HCT116 (cell line): ENCODE measurements at regions not wholly inside any gene's neighbourhood (a gene's known extent, or its start where the extent isn't known, plus 50 kb on each side); places are given as distances from the start of the nearest gene placed in this dataset.

ENCODE experiments used
- ATAC-seq: fragments of 200-7000 bp; cut with Tn5 transposase; 2 replicates; pipeline ENCODE4 v1.9.1; 2020; ENCODE audit warnings: mild to moderate bottlenecking, moderate library complexity
- BruUV-seq: library from RNA; stranded (reverse); fragments of 400-500 nt; replicated peaks from 2 replicates; lab custom pipeline; 2021; lab: Mats Ljungman, UMichigan
- CTCF ChIA-PET: fragments of 300-600 bp; sonication (Branson Sonifier 250); formaldehyde crosslinking; loops from one replicate; lab custom pipeline; 2021; ENCODE audit warnings: antibody characterized with exemption; lab: Charles Lee
- POLR2A ChIA-PET: fragments of 300-600, 350-600 bp; sonication (Branson Sonifier 250); formaldehyde crosslinking; loops from one replicate; lab custom pipeline; 2021; ENCODE audit warnings: antibody characterized with exemption; lab: Charles Lee
- RAD21 ChIA-PET, 2 experiments: fragments of 300-600 bp; sonication (Branson Sonifier 250); formaldehyde crosslinking; loops; one replicate each; lab custom pipeline; 2023; ENCODE audit warnings: low total read pairs in 2 of 2; ENCODE audit not compliant: uncharacterized antibody in 2 of 2, unreplicated experiment in 2 of 2, low non-redundant PET in 1 of 2; lab: Charles Lee
- DNase-seq: peaks from one replicate; pipeline ENCODE4 v3.0.0-alpha.2; 2010; ENCODE audit warnings: low read depth, low spot score
- H2AFZ ChIP-seq: fragments of 200-600 bp; shearing (Covaris generic), sonication (generic); 2 replicates; pipeline ENCODE4 v1.6.1; 2017; ENCODE audit warnings: low read depth, mixed run types, mixed read lengths, antibody characterized with exemption, low read length; ENCODE audit not compliant: poor library complexity, severe bottlenecking
- H3K27ac ChIP-seq: 2 replicates; pipeline ENCODE4 v1.5.1; 2012; ENCODE audit warnings: low read depth, low read length
- H3K27me3 ChIP-seq: fragments of 200-600 bp; sonication (generic); 2 replicates; pipeline ENCODE4 v1.6.1; 2016; ENCODE audit warnings: mixed run types, low read length, mixed read lengths; ENCODE audit not compliant: insufficient read depth
- H3K36me3 ChIP-seq, 2 experiments: fragments of 200-500 bp in 1 of 2; fragments of 200-600 bp in 1 of 2; sonication (Bioruptor generic) in 1 of 2; sonication (generic) in 1 of 2; 2 replicates each; pipeline versions ENCODE4 v1.5.1 to v1.6.1; 2014 to 2016; ENCODE audit warnings: low read length in 2 of 2, inconsistent platforms in 1 of 2, mixed read lengths in 1 of 2, mixed run types in 1 of 2; ENCODE audit not compliant: insufficient read depth in 2 of 2, control insufficient read depth in 1 of 2
- H3K4me1 ChIP-seq, 2 experiments: fragments of 200-600 bp in 1 of 2; sonication (generic) in 1 of 2; 2 replicates each; pipeline versions ENCODE4 v1.5.1 to v1.6.1; 2012 to 2017; ENCODE audit warnings: low read length in 2 of 2, inconsistent platforms in 1 of 2, mild to moderate bottlenecking in 1 of 2, mixed read lengths in 1 of 2, mixed run types in 1 of 2, moderate library complexity in 1 of 2; ENCODE audit not compliant: insufficient read depth in 2 of 2, control insufficient read depth in 1 of 2
- H3K4me2 ChIP-seq: fragments of 200-600 bp; sonication (generic); 2 replicates; pipeline ENCODE4 v1.6.1; 2017; ENCODE audit warnings: mixed run types, low read length, mixed read lengths
- H3K4me3 ChIP-seq, 2 experiments: fragments of 200-600 bp in 1 of 2; sonication (generic) in 1 of 2; replicated peaks in 1 of 2; 2 replicates each; pipeline ENCODE4 v1.5.1; 2011 to 2016; ENCODE audit warnings: low read length in 2 of 2, control low read depth in 1 of 2, low read depth in 1 of 2, mild to moderate bottlenecking in 1 of 2, mixed read lengths in 1 of 2, mixed run types in 1 of 2
- H3K79me2 ChIP-seq: fragments of 200-600 bp; sonication (generic); 2 replicates; pipeline ENCODE4 v1.6.1; 2017; ENCODE audit warnings: mild to moderate bottlenecking, mixed run types, low read length, moderate library complexity, mixed read lengths; ENCODE audit not compliant: insufficient read depth
- H3K9ac ChIP-seq: fragments of 200-600 bp; sonication (generic); 2 replicates; pipeline ENCODE4 v1.6.1; 2016; ENCODE audit warnings: low read length, mixed read lengths
- H3K9me2 ChIP-seq: fragments of 200-600 bp; sonication (generic), shearing (Covaris generic); 2 replicates; pipeline ENCODE4 v1.6.1; 2017; ENCODE audit warnings: mixed run types, mild to moderate bottlenecking, moderate library complexity; ENCODE audit not compliant: insufficient read depth
- H3K9me3 ChIP-seq, 2 experiments: fragments of 200-500 bp in 1 of 2; fragments of 200-600 bp in 1 of 2; sonication (Bioruptor generic) in 1 of 2; sonication (generic) in 1 of 2; 2 replicates each; pipeline ENCODE4 v1.6.1; 2014 to 2017; ENCODE audit warnings: low read length in 2 of 2, mixed read lengths in 2 of 2, inconsistent platforms in 1 of 2, low read depth in 1 of 2, mild to moderate bottlenecking in 1 of 2, mixed run types in 1 of 2, moderate library complexity in 1 of 2; ENCODE audit not compliant: control insufficient read depth in 1 of 2, insufficient read depth in 1 of 2
- H4K20me1 ChIP-seq: fragments of 200-600 bp; sonication (generic), shearing (Covaris generic); 2 replicates; pipeline ENCODE4 v1.6.1; 2017; ENCODE audit warnings: mixed run types, mild to moderate bottlenecking, moderate library complexity; ENCODE audit not compliant: insufficient read depth
- CBX3 ChIP-seq: IDR thresholded peaks from 2 replicates; pipeline ENCODE4 v1.6.1; 2012; ENCODE audit warnings: low read depth
- EGR1 ChIP-seq: IDR thresholded peaks from 2 replicates; pipeline ENCODE4 v1.6.1; 2012; ENCODE audit warnings: low read depth
- EZH2 ChIP-seq: fragments of 200-600 bp; sonication (generic); IDR thresholded peaks from 2 replicates; pipeline ENCODE4 v1.6.1; 2017; ENCODE audit warnings: antibody characterized with exemption, mixed run types
- FOSL1 ChIP-seq: IDR thresholded peaks from 2 replicates; pipeline ENCODE4 v1.6.1; 2012; ENCODE audit warnings: low read depth
- POLR2A ChIP-seq: IDR thresholded peaks from 2 replicates; pipeline ENCODE4 v1.7.0; 2011; ENCODE audit warnings: borderline replicate concordance; ENCODE audit not compliant: insufficient read depth, insufficient read length; ENCODE audit errors: extremely low read depth
- RAD21 ChIP-seq: IDR thresholded peaks from 2 replicates; pipeline ENCODE4 v1.6.1; 2012; ENCODE audit warnings: low read depth, mild to moderate bottlenecking
- SIN3A ChIP-seq: IDR thresholded peaks from 2 replicates; pipeline ENCODE4 v1.6.1; 2012; ENCODE audit warnings: low read depth
- TCF7L2 ChIP-seq: IDR thresholded peaks from 2 replicates; pipeline ENCODE4 v1.7.0; 2011; ENCODE audit warnings: borderline replicate concordance, inconsistent platforms; ENCODE audit not compliant: insufficient read depth, insufficient read length; ENCODE audit errors: extremely low read depth
- ZFX ChIP-seq: fragments of 450-650 bp; IDR thresholded peaks from 2 replicates; pipeline ENCODE4 v1.6.1; 2017
- intact Hi-C: fragments of 100-400 bp; cut with micrococcal nuclease; formaldehyde crosslinking; loops from 2 replicates; pipeline ENCODE4 v1.10.0; 2022
- TF ChIP-seq, protein P1 (sequence below), 3 experiments: fragments of 200-600 bp in 1 of 3; sonication (generic) in 1 of 3; IDR thresholded peaks in 2 of 3; conservative IDR thresholded peaks in 1 of 3; 2 replicates each; pipeline ENCODE4 v1.5.1; 2012 to 2017; ENCODE audit warnings: low read depth in 2 of 3, low read length in 2 of 3, antibody characterized with exemption in 1 of 3, borderline replicate concordance in 1 of 3, control low read depth in 1 of 3, mild to moderate bottlenecking in 1 of 3, mixed read lengths in 1 of 3, mixed run types in 1 of 3, moderate library complexity in 1 of 3; ENCODE audit not compliant: insufficient read depth in 1 of 3
- TF ChIP-seq, protein P2 (sequence below): IDR thresholded peaks from 2 replicates; pipeline ENCODE4 v1.6.1; 2012
- TF ChIP-seq, protein P3 (sequence below): IDR thresholded peaks from 2 replicates; pipeline ENCODE4 v1.6.1; 2012

DNA sequence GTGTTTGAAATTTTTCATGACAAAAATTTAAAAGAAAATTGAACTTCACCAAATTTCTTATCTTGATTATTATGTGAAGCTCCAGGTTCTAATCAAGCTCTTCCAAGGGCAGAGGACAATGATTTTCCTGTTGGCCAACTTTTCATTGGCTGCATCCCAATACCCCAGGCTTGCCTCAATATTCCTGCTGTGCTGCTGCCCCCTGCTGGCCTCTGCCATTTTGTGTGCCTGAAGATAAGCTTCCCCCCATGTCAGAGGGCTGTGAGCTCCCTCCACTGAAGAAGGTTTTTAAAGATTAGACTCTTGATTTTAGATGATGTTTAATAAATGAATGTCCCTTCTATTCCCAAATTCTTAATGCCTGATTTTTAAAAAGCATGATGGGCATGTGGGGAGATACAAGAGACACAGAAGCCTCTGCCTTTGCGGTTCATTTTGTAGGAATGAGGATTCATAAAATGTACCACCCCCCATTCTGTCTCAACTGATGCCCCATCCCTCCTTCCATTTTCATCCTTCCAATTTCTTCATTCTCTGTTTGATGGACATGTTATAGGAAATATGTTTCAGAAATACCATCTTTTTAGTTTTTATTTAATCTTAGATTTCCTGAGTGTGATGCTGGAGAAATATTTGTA lies 76.7 kb upstream of the RGS6 start:
- Histone ChIP-seq H2AFZ (no peak overlapping the region), H3K79me2 (no peaks in the 10 kb centered on the region; the same call in 1 of the 2 replicates), H3K9ac (no peak overlapping the region), H3K27ac (no peak overlapping the region), H3K4me2 (no peak overlapping the region), H4K20me1 (no peaks in the 10 kb centered on the region), H3K9me3 (peaks cover 3 to 5% of the 10 kb centered on the region in 2 experiments; a peak in 2 of 4 replicates), H3K36me3 (no peaks in the 10 kb centered on the region), H3K4me3 (no peak overlapping the region), H3K4me1 (no peaks in the 10 kb centered on the region), H3K9me2 (no peaks in the 10 kb centered on the region), H3K27me3 (no peaks in the 10 kb centered on the region)
- ChIA-PET RAD21 (interaction anchor here (1.2 to 1.7 kb wide), 2 partner anchors 102 kb away, joined by 4 to 5 read pairs; no protein-coding TSS in a partner anchor), CTCF (interaction anchor here (0.7 to 1.5 kb wide), 4 partner anchors 8 to 103 kb away, joined by 3 to 6 read pairs (median 4); no protein-coding TSS in a partner anchor), POLR2A (no interaction called here)
- intact Hi-C loops: loop anchor here (1.0 to 10.0 kb wide), 3 partner anchors 101 to 716 kb away; no protein-coding TSS in a partner anchor
- BruUV-seq: no TSS peak
- ATAC-seq: peak; percentile 83
- DNase-seq: peak; percentile 46
- no peak for TF ChIP-seq FOSL1
- no peak for TF ChIP-seq EZH2
- no peak for TF ChIP-seq POLR2A
- no peak for TF ChIP-seq EGR1
- TF ChIP-seq, protein P1, sequence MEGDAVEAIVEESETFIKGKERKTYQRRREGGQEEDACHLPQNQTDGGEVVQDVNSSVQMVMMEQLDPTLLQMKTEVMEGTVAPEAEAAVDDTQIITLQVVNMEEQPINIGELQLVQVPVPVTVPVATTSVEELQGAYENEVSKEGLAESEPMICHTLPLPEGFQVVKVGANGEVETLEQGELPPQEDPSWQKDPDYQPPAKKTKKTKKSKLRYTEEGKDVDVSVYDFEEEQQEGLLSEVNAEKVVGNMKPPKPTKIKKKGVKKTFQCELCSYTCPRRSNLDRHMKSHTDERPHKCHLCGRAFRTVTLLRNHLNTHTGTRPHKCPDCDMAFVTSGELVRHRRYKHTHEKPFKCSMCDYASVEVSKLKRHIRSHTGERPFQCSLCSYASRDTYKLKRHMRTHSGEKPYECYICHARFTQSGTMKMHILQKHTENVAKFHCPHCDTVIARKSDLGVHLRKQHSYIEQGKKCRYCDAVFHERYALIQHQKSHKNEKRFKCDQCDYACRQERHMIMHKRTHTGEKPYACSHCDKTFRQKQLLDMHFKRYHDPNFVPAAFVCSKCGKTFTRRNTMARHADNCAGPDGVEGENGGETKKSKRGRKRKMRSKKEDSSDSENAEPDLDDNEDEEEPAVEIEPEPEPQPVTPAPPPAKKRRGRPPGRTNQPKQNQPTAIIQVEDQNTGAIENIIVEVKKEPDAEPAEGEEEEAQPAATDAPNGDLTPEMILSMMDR (IDR thresholded peaks at IDR 0.05 in 2 of 3, conservative IDR thresholded peaks at IDR 0.05 in 1 of 3; ENCODE audit: borderline replicate concordance in 1 of 3, insufficient read depth in 1 of 3, low read depth in 2 of 3, low read length in 2 of 3): peak; percentile 55 to 91 (median 77); a peak in 5 of 6 replicates
- 0 out of 2 replicates have a peak, but pooled peaks have one; percentile 24 for TF ChIP-seq CBX3
- TF ChIP-seq, protein P2, sequence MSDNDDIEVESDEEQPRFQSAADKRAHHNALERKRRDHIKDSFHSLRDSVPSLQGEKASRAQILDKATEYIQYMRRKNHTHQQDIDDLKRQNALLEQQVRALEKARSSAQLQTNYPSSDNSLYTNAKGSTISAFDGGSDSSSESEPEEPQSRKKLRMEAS: no peak
- peak; percentile 73 for TF ChIP-seq RAD21
- no peak for TF ChIP-seq ZFX
- TF ChIP-seq, protein P3, sequence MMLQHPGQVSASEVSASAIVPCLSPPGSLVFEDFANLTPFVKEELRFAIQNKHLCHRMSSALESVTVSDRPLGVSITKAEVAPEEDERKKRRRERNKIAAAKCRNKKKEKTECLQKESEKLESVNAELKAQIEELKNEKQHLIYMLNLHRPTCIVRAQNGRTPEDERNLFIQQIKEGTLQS: no peak
- no peak for TF ChIP-seq SIN3A
- TF ChIP-seq TCF7L2: no peak
